Stimulated activated CD8-positive, alpha-beta memory T cell treated with anti-CD3 and anti-CD28 coated beads, Interleukin-15, amount 100 ng/mL, for 4 hours (primary cell): ENCODE measurements at regions not wholly inside any gene's neighbourhood (a gene's known extent, or its start where the extent isn't known, plus 50 kb on each side); places are given as distances from the start of the nearest gene placed in this dataset.
"Not testable (repeated sequence)": the region's sequence is repeated elsewhere in the genome, so short reads cannot be mapped to it uniquely, and the experiment has no call there.

Experiments used
- DNase-seq, 2 donors: peaks; one replicate each; pipeline ENCODE4 v3.0.0-alpha.2; 2020; ENCODE audit warnings: low read depth in 2 of 2

DNA sequence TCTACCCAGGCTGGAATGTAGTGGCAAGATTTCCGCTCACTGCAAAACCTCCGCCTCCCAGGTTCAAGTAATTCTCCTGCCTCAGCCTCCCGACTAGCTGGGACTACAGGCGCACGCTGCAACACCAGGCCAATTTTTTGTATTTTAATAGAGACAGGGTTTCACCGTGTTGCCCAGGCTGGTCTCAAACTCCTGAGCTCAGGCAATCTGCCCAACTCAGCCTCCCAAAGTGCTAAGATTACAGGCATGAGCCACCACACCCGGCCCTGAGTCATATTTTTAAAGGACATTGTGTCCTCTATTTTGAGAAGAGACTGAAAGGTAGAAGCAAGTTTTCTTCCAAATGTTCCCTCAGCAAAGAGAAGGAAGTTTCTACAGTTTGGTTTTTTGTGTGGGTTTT, 227.1 kb downstream of the KCTD12 start:
- not testable (repeated sequence) for DNase-seq

DNA sequence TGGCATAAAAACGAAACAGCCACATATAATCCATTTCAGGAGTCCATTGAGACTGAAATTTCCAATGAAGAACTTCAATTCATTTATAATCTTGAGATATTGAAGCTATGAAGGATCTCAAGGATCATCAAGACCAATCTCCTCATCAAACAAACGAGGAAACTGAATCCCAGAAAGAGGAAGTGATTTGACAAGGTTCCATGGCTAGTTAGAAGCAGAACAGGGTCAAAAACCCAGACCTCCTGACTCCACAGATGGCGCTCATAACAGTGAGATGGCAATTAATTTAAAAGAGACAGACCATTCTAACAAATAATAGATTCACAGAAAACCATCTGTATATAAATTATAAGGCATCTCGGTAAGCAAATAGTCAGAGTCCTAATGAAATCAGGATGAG, 229.7 kb downstream of the KCTD12 start:
- no peak for DNase-seq

DNA sequence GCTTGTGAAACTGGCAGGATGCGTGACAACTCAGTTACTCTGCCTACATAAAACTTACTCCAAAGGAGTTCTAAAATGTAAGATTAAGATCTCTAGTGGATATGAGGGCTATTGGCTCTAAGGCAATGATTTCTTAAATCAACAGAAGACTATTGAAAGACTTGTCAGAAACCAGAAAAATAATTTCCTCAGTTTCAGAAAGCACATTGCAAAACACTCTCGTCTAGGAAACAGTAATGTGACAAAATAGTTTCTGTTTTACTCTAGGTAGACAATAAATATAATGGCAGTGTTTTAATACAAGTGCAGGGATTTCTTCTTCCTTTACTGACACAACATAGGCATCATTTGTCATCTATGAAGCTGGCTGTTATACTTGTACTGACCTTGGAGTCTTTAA, 230.1 kb downstream of the KCTD12 start:
- DNase-seq: no peak

DNA sequence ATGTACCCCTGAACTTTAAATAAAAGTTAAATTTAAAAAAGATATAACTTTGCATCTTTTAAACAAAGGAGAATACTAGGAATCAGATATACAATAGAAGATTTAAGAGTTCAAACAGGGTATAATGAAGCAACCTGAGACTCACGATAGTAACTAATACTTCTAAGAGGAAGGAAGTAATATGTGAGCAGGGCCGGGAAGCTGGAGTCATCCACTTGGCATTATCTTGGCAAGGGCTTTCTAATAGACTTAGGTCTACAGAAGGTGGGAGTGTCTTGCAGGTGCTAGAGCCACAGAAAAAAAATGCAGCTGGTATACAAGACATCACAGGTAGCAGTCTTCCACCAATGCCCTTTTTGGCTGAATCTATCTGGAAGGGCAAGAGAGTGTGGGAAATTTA, 231.9 kb downstream of the KCTD12 start:
- DNase-seq: no peak

DNA sequence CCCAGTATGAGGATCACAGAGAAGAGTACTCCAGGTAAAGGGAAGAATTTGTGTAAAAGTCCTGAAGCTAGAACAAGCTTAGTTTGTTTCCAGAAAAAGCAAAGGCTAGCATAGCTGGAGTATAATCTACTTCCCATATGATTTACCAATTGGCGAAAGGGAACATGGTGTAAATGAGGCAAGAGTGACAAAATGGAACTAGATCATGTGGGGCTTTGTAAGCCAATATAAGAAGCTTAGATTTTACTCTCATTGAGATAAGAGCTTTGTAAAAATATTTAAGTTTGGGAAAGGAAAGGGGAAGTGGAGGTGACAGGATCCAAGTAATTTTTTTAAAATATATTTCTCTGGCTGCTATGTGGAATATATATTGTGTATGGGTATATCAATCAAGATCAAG, 234.9 kb downstream of the KCTD12 start:
- no peak for DNase-seq

DNA sequence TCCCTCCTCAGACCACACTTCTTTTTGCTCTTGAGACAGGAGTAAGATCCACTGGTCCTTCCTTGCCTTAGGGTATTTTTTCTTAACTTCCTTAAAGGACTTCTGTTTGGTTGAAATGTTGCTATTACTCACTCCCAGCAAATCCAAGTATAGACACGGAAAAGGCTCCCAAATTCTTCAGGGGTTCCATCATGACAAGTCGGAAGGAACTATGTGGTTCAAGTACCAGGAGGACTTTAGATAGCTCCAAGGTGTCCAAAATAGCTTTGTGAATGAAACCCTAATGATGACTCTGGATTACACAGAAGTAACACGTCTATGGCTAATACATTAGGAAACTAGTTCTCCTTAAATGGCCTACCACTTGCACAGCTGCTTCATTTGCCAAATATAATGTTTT, 238.7 kb downstream of the KCTD12 start:
- no peak for DNase-seq

DNA sequence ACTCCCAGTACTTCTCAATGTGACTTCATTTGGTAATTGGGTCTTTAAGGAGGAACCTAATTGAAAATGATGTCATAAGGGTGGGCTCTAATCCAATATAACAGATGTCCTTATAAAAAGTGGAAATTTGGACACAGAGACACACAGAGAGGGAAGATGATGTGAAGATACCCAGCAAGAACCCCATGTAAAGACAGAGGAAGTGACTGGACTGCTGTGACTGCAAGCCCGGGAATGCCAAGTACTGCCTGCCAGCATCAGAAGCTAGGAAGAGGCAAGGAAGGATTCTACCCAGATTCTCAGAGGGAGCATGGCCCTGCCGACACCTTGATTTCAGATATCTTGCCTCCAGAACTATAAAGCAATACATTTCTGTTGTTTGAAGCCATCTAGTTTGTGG, 239.3 kb downstream of the KCTD12 start:
- DNase-seq: no peak

DNA sequence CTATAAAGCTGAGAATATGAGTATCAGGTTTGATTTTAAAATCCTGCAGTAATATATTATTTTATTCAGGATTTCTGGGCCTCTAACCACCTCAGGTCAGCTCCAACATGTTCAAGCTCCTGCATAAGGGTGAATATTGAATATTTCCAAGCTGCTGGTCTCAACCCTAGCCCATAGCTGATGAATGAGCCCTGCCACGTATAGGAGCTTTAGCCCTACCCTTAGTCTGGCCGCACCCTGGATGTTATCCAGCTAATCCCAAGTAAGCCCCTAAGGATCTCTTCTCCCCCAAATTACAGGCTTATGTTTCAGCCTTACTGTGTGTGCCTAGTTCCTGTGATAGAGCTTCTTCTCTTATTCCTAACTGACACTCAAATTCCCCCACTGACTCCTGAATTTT, 240.6 kb downstream of the KCTD12 start:
- no peak for DNase-seq

DNA sequence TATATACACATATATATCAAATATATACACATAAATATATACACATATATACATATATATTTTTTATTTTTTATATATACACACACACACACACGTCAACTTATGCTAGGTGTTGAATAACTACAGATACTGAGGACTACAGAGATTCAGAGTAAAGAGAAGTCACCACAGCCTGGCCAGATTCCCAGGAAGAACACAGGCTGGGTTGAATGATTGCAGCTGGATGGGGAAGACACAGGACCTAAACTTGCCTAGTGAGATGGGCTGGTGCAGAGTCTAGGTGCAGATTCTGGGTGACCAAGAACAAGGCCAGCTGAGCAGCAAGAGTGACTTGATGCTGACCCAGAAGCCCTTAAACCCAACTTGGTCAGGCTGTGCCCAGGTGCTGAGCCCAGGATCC, 241.3 kb downstream of the KCTD12 start:
- no peak for DNase-seq

DNA sequence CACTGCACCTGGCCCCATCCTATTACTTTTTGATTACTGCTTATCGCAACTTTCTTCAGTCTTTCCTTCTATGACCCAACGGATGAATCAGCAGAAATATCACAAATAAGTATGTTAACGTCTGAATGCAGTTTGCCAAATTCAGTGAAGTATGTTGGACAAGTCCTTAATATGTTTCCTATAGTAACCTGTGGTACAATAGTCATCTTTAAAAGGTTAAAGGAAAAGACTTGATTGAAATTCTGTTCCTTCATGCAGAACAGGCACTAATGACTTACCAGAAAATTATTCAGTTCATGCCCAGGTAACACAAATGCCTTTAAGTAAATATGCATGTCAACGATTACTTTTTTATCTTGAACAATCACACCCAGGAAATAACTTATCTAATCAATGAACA, 242.6 kb downstream of the KCTD12 start:
- no peak for DNase-seq

DNA sequence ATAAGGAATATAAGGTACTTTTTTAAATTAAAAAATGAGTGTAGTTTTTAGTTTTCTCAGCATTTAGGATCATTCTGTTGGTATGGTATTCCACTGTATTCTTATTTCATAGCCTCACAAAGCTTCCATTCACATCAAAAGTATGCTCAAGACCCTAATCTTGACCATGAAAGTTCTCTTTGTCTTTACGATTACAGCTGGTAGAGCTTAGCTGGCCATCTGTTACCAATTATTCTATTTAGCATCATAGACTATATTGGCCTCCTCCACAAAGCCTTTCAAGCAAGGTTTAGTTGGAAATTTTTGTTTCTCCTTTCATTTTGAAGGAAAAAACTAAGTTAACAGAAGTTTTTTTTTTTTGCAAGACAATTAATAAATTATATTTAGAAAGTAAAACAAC, 245.1 kb downstream of the KCTD12 start:
- DNase-seq: no peak

DNA sequence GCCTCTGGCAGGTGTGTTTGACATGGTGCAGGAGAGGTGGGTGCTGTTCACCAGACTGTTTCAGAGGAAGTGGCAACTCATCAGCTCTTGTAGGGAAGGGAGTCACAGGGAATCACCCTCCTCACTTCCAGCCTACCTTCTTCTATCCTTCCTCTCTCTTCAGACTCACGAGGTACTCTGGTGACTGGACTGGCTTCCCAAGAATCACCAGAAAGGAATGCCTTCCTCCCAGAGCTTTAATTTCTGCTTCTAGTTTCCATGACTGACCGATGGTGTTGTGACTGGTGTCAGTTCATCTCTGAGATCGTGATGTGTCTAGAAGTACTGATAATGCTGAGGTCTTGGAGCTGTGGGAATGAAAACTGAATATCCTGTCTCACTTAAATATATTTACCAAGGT, 247.3 kb downstream of the KCTD12 start:
- DNase-seq: no peak

DNA sequence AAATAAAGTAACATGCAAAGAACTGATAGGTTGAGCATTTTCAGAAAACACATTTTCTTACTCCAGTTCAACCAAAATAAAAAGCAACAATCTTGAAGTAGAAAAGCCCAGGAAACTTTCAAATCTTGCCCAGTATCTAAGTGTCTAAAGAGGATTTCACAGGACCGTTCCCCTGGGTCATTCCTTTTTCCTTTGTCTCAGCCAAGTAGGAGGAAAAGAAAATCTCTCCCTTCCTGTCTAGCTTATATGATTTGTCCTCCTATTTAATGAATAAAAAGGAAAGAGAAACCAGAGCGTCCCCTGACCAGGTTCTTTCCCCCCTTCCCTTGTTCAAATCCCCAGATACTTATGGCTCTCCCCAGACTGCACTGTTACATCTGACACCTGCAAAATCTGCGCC, 248.0 kb downstream of the KCTD12 start:
- DNase-seq: no peak

DNA sequence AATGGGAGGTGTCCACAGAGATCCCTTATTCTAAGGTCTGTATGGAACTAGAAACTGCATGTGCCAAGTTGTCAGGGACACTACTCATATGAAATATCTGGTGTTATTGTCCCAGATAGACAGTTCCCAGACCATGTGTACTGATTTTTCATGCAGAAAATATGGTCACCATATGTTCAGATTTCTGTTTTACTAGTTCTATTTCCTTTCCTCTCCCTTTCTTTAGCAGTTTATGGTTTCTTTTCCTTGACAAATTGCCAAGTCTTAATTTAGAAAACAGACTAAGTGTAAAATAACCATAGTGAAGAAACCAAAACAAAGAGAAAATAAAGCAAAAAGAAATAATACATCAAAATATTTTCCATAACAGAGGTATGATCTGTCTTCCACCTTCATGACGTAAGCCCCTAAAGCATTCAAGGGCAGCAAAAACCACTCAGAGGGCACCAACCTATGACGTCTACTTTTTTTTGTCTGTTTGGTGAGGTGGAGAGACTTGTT, 248.5 kb downstream of the KCTD12 start:
- DNase-seq: no peak

DNA sequence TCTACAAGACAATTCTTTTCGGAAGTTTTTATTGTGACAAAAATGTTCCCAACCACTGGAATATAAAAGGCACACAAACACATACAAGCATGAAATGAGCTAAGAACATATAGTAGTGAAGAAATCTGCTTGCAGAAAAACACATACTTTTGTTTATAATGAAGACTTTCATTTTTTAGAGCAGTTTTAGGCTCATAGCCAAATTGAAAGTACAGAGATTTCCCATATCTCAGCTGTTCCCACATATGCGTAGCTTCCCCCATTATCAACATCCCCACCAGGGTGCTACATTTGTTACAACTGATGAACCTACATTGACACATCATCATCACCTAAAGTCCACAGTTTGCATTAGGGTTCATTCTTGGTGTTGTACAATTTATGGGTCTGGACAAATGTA, 249.4 kb downstream of the KCTD12 start:
- no peak for DNase-seq

DNA sequence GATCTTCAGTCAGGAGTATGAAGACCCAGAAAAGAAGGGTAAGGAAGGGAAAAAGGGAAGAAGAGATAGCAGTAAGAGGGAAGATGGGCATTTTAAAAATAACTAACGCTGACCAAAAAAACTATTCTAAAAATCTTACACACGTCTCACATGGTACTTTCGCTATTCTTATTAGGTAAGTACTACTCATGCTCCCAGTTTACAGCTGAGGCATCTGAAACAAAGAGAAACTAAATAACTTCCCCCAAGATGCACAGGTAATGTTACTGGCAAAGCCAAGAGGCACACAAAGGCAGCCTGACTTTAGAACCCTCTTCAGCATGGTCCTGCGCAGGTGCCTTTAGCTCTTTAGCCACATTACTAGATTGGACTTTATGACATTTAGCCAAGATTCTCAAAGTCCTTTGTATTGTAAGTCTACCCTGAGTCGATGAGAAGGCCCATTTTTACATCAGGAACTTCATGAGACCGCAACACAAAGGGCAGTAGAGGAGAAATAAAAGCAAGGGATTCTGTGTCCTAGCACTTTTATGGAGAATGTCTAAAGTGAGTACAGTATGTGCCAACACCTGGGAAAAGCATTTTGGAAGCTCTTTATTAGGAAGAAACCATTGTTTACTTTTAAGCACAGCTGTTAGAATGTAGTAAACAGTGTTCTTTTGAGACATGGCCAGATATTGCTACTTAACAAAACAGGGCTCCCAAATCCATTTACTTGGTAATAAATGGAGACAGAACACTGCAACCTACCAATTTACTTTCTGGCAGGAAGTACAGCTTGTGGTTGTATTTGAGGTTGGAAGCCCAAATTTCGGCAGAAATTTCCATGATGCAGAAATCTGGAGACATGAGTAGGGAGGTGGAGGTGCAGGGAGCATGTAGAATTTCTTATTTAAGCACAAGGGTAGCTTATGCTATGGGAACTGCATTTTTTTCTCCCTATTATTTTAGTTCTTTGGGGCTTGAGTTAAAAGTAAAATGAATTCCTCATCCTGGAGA, 250.7 kb downstream of the KCTD12 start:
- DNase-seq: no peak

DNA sequence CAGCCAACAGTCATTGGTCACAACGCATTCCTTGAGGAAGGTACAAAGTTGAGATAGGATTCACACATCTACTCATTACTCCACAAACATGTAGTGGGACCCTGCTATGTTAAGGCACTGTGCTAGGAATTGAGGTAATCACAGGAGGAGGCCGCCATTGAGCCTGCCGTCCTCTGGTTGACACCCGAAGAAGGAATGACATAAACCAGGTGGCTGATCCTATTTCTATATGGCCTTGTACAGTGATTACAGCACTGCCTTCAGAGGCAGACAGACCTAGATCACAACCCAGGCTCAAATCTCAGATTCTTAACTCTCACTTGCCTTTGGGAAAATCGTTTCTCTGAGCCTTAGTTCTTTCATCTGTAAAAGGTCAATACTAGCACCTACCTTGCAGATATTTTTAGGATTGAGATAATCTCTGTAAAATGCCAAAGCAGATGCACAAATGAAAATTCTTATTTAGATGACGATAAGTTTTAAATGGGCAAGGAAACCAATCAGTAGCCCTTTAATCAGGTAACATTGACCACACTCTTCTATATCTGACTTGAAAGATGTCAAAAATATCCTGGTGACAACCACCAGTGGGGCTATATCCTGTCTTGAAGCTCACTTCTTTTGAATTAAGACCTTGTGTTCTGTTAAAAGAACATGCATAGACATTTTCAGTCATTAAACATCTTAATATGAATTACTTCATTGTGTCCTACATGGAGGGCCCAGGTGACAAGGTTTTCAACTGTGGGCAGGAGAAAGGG, 251.6 kb downstream of the KCTD12 start:
- DNase-seq: no peak

DNA sequence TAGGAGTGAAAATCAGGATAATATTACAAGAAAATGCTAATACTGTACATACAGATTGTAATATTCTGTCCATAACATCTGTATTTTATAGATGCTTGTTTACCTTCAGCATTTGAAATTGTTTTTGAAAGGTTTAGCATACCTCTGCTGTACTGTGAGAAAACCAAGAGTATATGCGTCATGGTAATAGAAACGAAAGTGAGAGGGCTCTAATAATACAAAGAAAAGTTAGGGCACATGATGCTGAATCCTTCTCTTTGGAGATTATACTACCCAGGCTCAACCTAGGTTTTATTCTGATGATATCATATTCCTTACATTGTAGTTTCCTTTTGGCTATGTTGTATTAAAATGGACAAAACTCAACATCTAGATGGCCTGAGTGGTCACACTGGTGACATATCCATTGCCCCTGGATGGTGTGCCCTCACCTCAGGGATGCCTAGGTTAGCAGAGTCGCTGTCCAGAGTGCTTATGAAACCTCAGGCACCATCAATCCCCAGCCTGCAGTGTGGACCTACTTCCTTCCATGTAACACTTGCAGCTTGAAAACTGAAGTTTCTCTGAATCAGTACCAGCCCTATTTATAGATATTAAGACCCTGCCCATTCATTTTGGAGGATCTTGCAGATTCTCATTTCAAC, 253.7 kb downstream of the KCTD12 start:
- no peak for DNase-seq

DNA sequence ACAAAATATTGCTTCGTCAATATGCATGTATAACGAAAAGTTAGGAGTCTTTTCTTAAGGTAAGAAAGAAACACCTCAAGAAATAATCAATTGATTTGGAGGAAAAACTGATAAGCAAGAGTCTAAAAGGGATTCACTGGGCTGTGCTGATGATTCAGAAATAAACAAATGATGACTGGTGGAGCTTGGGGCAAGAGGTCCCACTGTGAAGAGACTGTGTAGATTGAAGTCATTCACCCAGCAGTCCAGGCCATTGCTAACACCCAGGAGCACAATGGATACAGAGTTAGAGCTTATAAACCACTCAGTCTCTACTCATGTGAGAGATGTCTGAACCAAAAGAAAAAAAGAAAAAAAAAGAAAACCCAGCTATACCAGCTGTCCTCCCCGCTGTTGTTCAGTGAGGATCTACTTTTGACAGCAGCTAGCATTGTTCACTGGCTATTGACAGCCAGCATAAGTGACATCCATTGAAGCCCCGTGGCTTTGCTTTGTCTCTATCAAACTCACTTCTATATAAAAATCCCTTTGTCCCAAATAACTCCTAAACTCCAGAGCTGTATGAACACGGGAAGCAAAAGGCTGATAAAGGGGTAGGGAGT, 255.5 kb downstream of the KCTD12 start:
- no peak for DNase-seq

DNA sequence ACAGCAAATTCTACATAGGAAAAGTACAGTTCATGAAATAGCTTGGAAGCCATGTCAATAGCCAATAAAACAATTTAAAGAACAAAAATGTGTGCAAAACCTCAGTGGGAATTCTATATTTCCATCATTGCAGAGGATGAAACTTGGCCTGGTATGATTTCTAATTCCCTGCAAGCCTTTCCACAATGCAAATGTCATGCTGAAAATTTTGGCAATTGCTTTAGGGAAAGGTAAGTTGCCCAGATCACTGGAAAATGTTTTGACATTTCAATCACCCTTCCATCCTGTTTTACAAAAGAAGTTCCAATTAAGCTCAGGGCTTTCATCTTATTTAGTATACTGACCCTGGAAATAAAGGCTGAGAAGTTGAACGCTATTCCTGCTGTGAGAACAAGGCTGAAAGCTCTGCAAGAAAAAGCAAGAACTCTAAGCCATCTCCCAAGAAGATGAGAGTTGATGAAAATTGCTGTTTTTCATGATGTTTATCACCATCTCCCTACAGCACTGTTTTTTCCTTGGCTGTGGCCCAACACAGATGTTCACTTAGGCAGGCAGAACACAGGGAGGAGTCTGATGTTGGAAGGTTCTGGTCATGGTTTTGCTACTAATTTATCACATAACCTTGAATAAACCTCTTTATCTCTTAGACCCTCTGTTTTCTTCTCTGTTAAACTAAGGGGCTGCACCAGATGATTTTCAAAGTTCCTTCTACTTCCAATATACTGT, 263.7 kb downstream of the KCTD12 start:
- no peak for DNase-seq

DNA sequence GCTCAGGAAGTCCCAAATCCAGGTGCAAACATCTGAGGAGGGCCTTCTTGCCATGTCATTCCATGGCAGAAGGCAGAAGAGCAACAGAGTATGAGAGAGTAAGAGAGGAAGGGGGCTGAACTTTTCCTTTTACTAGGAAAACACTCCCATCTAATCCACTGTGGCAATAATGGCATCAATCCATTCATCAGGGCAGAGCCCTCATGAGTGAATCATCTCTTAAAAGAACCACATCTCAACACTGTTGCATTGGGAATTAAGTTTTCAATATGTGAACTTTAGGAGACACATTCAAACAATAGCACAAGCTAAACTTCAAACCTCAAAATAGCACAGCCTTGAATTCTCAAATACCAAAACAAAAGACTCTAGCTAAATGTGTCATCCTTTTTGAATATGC, 264.5 kb downstream of the KCTD12 start:
- DNase-seq: no peak
